GM23338 (cell line): ENCODE measurements at regions not wholly inside any gene's neighbourhood (a gene's known extent, or its start where the extent isn't known, plus 50 kb on each side); places are given as distances from the start of the nearest gene placed in this dataset.

Experiments used
- ATAC-seq: fragments of 200-7000 bp; cut with Tn5 transposase; 3 replicates; pipeline ENCODE4 v1.9.1; 2020
- DNase-seq: peaks from one replicate; pipeline ENCODE4 v3.0.0-alpha.2; 2015; ENCODE audit warnings: low spot score
- H2AFZ ChIP-seq: fragments of 200-600 bp; sonication (generic); 2 replicates; pipeline ENCODE4 v1.8.0; 2016; ENCODE audit warnings: antibody characterized with exemption, mild to moderate bottlenecking, moderate library complexity
- H3F3A ChIP-seq: fragments of 200-600 bp; sonication (generic); replicated peaks from 2 replicates; pipeline ENCODE4 v1.8.0; 2017; ENCODE audit warnings: antibody characterized with exemption, mixed run types, low read depth
- H3K27ac ChIP-seq: fragments of 200-600 bp; sonication (generic); 2 replicates; pipeline ENCODE4 v1.6.1; 2016; ENCODE audit warnings: low read depth
- H3K27me3 ChIP-seq: fragments of 200-600 bp; sonication (generic); 2 replicates; pipeline ENCODE4 v1.8.0; 2016; ENCODE audit warnings: mild to moderate bottlenecking, mixed run types, moderate library complexity; ENCODE audit not compliant: insufficient read depth
- H3K36me3 ChIP-seq: fragments of 200-600 bp; sonication (generic); 2 replicates; pipeline ENCODE4 v1.8.0; 2016; ENCODE audit warnings: mild to moderate bottlenecking; ENCODE audit not compliant: insufficient read depth
- H3K4me1 ChIP-seq: fragments of 200-600 bp; sonication (generic); 2 replicates; pipeline ENCODE4 v1.8.0; 2016; ENCODE audit warnings: mild to moderate bottlenecking, moderate library complexity; ENCODE audit not compliant: insufficient read depth
- H3K4me2 ChIP-seq: fragments of 200-600 bp; sonication (generic); 2 replicates; pipeline ENCODE4 v1.7.1; 2017; ENCODE audit warnings: mixed run types
- H3K4me3 ChIP-seq: fragments of 200-600 bp; sonication (generic); 2 replicates; pipeline ENCODE4 v1.6.1; 2016; ENCODE audit warnings: mixed run types
- H3K79me2 ChIP-seq: fragments of 200-600 bp; sonication (generic); replicated peaks from 2 replicates; pipeline ENCODE4 v1.8.0; 2017; ENCODE audit warnings: mild to moderate bottlenecking; ENCODE audit not compliant: insufficient read depth
- H3K9me2 ChIP-seq: fragments of 200-600 bp; sonication (generic); 2 replicates; pipeline ENCODE4 v1.8.0; 2017; ENCODE audit not compliant: insufficient read depth
- H4K20me1 ChIP-seq: fragments of 200-600 bp; sonication (generic); replicated peaks from 2 replicates; pipeline ENCODE4 v1.8.0; 2017; ENCODE audit warnings: mild to moderate bottlenecking; ENCODE audit not compliant: insufficient read depth
- H3K27ac Mint-ChIP-seq: 2 replicates; pipeline ENCODE4 v1.8.0; 2020; ENCODE audit warnings: inconsistent platforms, mild to moderate bottlenecking, moderate library complexity, mixed read lengths
- H3K27me3 Mint-ChIP-seq: 3 replicates; pipeline ENCODE4 v1.8.0; 2022; ENCODE audit warnings: low read depth, mild to moderate bottlenecking, moderate library complexity, mixed read lengths, inconsistent platforms; ENCODE audit not compliant: insufficient read depth, poor library complexity
- H3K36me3 Mint-ChIP-seq: 3 replicates; pipeline ENCODE4 v1.8.0; 2021; ENCODE audit warnings: low read depth, mild to moderate bottlenecking, inconsistent platforms, moderate library complexity, mixed read lengths
- H3K4me1 Mint-ChIP-seq: 3 replicates; pipeline ENCODE4 v1.8.0; 2020; ENCODE audit warnings: mild to moderate bottlenecking, inconsistent platforms, mixed read lengths
- H3K4me3 Mint-ChIP-seq: 3 replicates; pipeline ENCODE4 v1.8.0; 2021; ENCODE audit warnings: moderate library complexity, mild to moderate bottlenecking, inconsistent platforms, mixed read lengths
- H3K9me3 Mint-ChIP-seq: 3 replicates; pipeline ENCODE4 v1.8.0; 2020; ENCODE audit warnings: moderate library complexity, mild to moderate bottlenecking, inconsistent platforms, mixed read lengths
- CREB1 ChIP-seq: fragments of 250-450 bp; sonication (Bioruptor Pico); IDR thresholded peaks from 2 replicates; pipeline ENCODE4 v1.5.0; 2020; ENCODE audit warnings: low read depth, mild to moderate bottlenecking, moderate library complexity
- ETS1 ChIP-seq: IDR thresholded peaks from 2 replicates; pipeline ENCODE4 v1.6.1; 2016; ENCODE audit warnings: antibody characterized with exemption
- EZH2 ChIP-seq: fragments of 200-600 bp; sonication (generic); IDR thresholded peaks from one replicate; pipeline ENCODE4 v1.8.0; 2017; ENCODE audit warnings: antibody characterized with exemption, mild to moderate bottlenecking, low read depth; ENCODE audit not compliant: unreplicated experiment
- EZH2phosphoT487 ChIP-seq: fragments of 200-600 bp; sonication (generic); IDR thresholded peaks from one replicate; pipeline ENCODE4 v1.8.1; 2018; ENCODE audit warnings: antibody characterized with exemption; ENCODE audit not compliant: unreplicated experiment
- JUNB ChIP-seq: IDR thresholded peaks from one replicate; pipeline ENCODE4 v1.6.1; 2016; ENCODE audit warnings: antibody characterized with exemption; ENCODE audit not compliant: unreplicated experiment
- NANOG ChIP-seq: IDR thresholded peaks from 2 replicates; pipeline ENCODE4 v1.6.1; 2016; ENCODE audit warnings: antibody characterized with exemption, borderline replicate concordance
- REST ChIP-seq: IDR thresholded peaks from one replicate; pipeline ENCODE4 v1.6.1; 2018; ENCODE audit warnings: antibody characterized with exemption; ENCODE audit not compliant: unreplicated experiment
- STAT1 ChIP-seq: IDR thresholded peaks from one replicate; pipeline ENCODE4 v1.6.1; 2016; ENCODE audit warnings: antibody characterized with exemption; ENCODE audit not compliant: unreplicated experiment
- ZNF114 ChIP-seq: fragments of 250-450 bp; sonication (Bioruptor Pico); IDR thresholded peaks from 2 replicates; pipeline ENCODE4 v1.5.0; 2020; ENCODE audit warnings: mild to moderate bottlenecking, moderate library complexity
- ZNF331 ChIP-seq: fragments of 250-450 bp; sonication (Bioruptor Pico); IDR thresholded peaks from 2 replicates; pipeline ENCODE4 v1.5.0; 2020; ENCODE audit warnings: low read depth, mild to moderate bottlenecking, moderate library complexity
- TF ChIP-seq, protein P1 (sequence below): fragments of 250-450 bp; sonication (Bioruptor Pico); IDR thresholded peaks from 2 replicates; pipeline ENCODE4 v1.5.0; 2020; ENCODE audit warnings: mild to moderate bottlenecking, moderate library complexity

GRCh38 chr10:90674928-90675327, 182.9 kb downstream of the HTR7 start:
- Mint-ChIP-seq H3K4me3 (no peak overlapping the region), H3K36me3 (no peaks in the 10 kb centered on the region), H3K4me1 (peaks cover 11% of the 10 kb centered on the region; the same call in 2 of the 3 replicates), H3K27me3 (no peaks in the 10 kb centered on the region), H3K27ac (no peak overlapping the region), H3K9me3 (no peaks in the 10 kb centered on the region)
- Histone ChIP-seq H3K36me3 (no peaks in the 10 kb centered on the region), H3K4me1 (no peaks in the 10 kb centered on the region), H3K9me2 (peaks cover 3% of the 10 kb centered on the region; the same call in 1 of the 2 replicates), H3K4me3 (no peak overlapping the region), H3K27me3 (no peaks in the 10 kb centered on the region), H4K20me1 (no peaks in the 10 kb centered on the region), H3K4me2 (no peak overlapping the region), H3K79me2 (no peaks in the 10 kb centered on the region), H2AFZ (no peak overlapping the region), H3F3A (no peaks in the 10 kb centered on the region), H3K27ac (no peak overlapping the region)
- TF ChIP-seq, protein P1, sequence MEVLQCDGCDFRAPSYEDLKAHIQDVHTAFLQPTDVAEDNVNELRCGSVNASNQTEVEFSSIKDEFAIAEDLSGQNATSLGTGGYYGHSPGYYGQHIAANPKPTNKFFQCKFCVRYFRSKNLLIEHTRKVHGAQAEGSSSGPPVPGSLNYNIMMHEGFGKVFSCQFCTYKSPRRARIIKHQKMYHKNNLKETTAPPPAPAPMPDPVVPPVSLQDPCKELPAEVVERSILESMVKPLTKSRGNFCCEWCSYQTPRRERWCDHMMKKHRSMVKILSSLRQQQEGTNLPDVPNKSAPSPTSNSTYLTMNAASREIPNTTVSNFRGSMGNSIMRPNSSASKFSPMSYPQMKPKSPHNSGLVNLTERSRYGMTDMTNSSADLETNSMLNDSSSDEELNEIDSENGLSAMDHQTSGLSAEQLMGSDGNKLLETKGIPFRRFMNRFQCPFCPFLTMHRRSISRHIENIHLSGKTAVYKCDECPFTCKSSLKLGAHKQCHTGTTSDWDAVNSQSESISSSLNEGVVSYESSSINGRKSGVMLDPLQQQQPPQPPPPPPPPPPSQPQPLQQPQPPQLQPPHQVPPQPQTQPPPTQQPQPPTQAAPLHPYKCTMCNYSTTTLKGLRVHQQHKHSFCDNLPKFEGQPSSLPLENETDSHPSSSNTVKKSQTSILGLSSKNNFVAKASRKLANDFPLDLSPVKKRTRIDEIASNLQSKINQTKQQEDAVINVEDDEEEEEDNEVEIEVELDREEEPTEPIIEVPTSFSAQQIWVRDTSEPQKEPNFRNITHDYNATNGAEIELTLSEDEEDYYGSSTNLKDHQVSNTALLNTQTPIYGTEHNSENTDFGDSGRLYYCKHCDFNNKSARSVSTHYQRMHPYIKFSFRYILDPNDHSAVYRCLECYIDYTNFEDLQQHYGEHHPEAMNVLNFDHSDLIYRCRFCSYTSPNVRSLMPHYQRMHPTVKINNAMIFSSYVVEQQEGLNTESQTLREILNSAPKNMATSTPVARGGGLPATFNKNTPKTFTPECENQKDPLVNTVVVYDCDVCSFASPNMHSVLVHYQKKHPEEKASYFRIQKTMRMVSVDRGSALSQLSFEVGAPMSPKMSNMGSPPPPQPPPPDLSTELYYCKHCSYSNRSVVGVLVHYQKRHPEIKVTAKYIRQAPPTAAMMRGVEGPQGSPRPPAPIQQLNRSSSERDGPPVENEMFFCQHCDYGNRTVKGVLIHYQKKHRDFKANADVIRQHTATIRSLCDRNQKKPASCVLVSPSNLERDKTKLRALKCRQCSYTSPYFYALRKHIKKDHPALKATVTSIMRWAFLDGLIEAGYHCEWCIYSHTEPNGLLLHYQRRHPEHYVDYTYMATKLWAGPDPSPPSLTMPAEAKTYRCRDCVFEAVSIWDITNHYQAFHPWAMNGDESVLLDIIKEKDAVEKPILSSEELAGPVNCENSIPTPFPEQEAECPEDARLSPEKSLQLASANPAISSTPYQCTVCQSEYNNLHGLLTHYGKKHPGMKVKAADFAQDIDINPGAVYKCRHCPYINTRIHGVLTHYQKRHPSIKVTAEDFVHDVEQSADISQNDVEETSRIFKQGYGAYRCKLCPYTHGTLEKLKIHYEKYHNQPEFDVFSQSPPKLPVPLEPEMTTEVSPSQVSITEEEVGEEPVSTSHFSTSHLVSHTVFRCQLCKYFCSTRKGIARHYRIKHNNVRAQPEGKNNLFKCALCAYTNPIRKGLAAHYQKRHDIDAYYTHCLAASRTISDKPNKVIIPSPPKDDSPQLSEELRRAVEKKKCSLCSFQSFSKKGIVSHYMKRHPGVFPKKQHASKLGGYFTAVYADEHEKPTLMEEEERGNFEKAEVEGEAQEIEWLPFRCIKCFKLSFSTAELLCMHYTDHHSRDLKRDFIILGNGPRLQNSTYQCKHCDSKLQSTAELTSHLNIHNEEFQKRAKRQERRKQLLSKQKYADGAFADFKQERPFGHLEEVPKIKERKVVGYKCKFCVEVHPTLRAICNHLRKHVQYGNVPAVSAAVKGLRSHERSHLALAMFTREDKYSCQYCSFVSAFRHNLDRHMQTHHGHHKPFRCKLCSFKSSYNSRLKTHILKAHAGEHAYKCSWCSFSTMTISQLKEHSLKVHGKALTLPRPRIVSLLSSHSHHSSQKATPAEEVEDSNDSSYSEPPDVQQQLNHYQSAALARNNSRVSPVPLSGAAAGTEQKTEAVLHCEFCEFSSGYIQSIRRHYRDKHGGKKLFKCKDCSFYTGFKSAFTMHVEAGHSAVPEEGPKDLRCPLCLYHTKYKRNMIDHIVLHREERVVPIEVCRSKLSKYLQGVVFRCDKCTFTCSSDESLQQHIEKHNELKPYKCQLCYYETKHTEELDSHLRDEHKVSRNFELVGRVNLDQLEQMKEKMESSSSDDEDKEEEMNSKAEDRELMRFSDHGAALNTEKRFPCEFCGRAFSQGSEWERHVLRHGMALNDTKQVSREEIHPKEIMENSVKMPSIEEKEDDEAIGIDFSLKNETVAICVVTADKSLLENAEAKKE (CRISPR knock-in tag) = no peak
- TF ChIP-seq CREB1 (CRISPR knock-in tag) (no peak), NANOG (no peak)
- no peak for DNase-seq
- ATAC-seq = no peak

- Histone ChIP-seq H3F3A (no peaks in the 10 kb centered on the region), H3K4me3 (no peak overlapping the region), H3K27me3 (no peaks in the 10 kb centered on the region), H3K79me2 (no peaks in the 10 kb centered on the region), H3K4me2 (no peak overlapping the region), H3K27ac (no peak overlapping the region), H3K4me1 (no peaks in the 10 kb centered on the region), H4K20me1 (no peaks in the 10 kb centered on the region), H3K9me2 (peaks cover 3% of the 10 kb centered on the region; the same call in 1 of the 2 replicates), H3K36me3 (no peaks in the 10 kb centered on the region), H2AFZ (no peak overlapping the region)
- H3K27ac Mint-ChIP-seq = no peak overlapping the region
- H3K27me3 Mint-ChIP-seq = peaks cover 2% of the 10 kb centered on the region
- no peaks in the 10 kb centered on the region for H3K36me3 Mint-ChIP-seq
- DNase-seq (no peak), ATAC-seq (no peak)
- H3K4me3 Mint-ChIP-seq = no peak overlapping the region
- no peaks in the 10 kb centered on the region for H3K9me3 Mint-ChIP-seq
- peaks cover 11% of the 10 kb centered on the region; the same call in 2 of the 3 replicates for H3K4me1 Mint-ChIP-seq
- TF ChIP-seq ZNF114 (CRISPR knock-in tag) (no peak), EZH2phosphoT487 (no peak), STAT1 (no peak), ZNF331 (no peak), NANOG (no peak), JUNB (no peak), REST (no peak), EZH2 (no peak), ETS1 (no peak)
Observed at GRCh38 chr10:90675621-90676020, 182.2 kb downstream of the HTR7 start.
